ENCODE measurements at regions not wholly inside any gene's neighbourhood (a gene's known extent, or its start where the extent isn't known, plus 50 kb on each side); places are given as distances from the start of the nearest gene placed in this dataset.
"Not testable (repeated sequence)": the region's sequence is repeated elsewhere in the genome, so short reads cannot be mapped to it uniquely, and the experiment has no call there.

- peaks cover 16% of the 10 kb centered on the region for H3K27me3 Mint-ChIP-seq (ENCODE audit: insufficient read depth, unreplicated experiment)
- CTCF ChIA-PET = no interaction called here
- no peaks in the 10 kb centered on the region for H3K36me3 ChIP-seq (ENCODE audit: control insufficient read depth, insufficient read depth, low read length)
- no peak for DNase-seq
- no peaks in the 10 kb centered on the region for H3K4me1 Mint-ChIP-seq (ENCODE audit: low read depth, unreplicated experiment)
- no peaks in the 10 kb centered on the region for H3K9me3 Mint-ChIP-seq (ENCODE audit: unreplicated experiment)
- no peak overlapping the region for H3K4me3 ChIP-seq (ENCODE audit: low read depth, low read length)
- no peak overlapping the region for H3K27ac Mint-ChIP-seq (ENCODE audit: unreplicated experiment)
- H3K36me3 Mint-ChIP-seq (ENCODE audit: insufficient read depth, unreplicated experiment) = no peaks in the 10 kb centered on the region
- H3K9me3 ChIP-seq = no peaks in the 10 kb centered on the region
- no peaks in the 10 kb centered on the region for H3K27me3 ChIP-seq (replicated peaks; ENCODE audit: control insufficient read depth, insufficient read depth, low read length)
- no peak overlapping the region for H3K4me3 Mint-ChIP-seq (ENCODE audit: unreplicated experiment)
- no peak for TF ChIP-seq CTCF (IDR thresholded peaks at IDR 0.05; ENCODE audit: insufficient read depth in 1 of 2, low read depth in 1 of 2, low read length in 1 of 2, severe bottlenecking in 1 of 2, unreplicated experiment in 1 of 2)
- BruUV-seq (replicated peaks) = no TSS peak
- POLR2A ChIA-PET = no interaction called here
- intact Hi-C loops (cut with micrococcal nuclease; ENCODE audit: unreplicated experiment) = no loop called here
- no peaks in the 10 kb centered on the region for H3K4me1 ChIP-seq
Measured at GRCh38 chr5:136563489-136563888, 198.1 kb upstream of the TRPC7 start.

- Histone ChIP-seq H3K27me3 (replicated peaks; ENCODE audit: control insufficient read depth, insufficient read depth, low read length) (no peaks in the 10 kb centered on the region), H3K36me3 (ENCODE audit: control insufficient read depth, insufficient read depth, low read length) (no peaks in the 10 kb centered on the region), H3K4me1 (no peaks in the 10 kb centered on the region), H3K4me3 (ENCODE audit: low read depth, low read length) (no peak overlapping the region), H3K9me3 (no peaks in the 10 kb centered on the region)
- ChIA-PET CTCF (no interaction called here), POLR2A (no interaction called here)
- DNase-seq = no peak
- Mint-ChIP-seq H3K27me3 (ENCODE audit: insufficient read depth, unreplicated experiment) (peaks cover 10% of the 10 kb centered on the region), H3K36me3 (ENCODE audit: insufficient read depth, unreplicated experiment) (no peaks in the 10 kb centered on the region), H3K27ac (ENCODE audit: unreplicated experiment) (no peak overlapping the region), H3K4me3 (ENCODE audit: unreplicated experiment) (no peak overlapping the region), H3K4me1 (ENCODE audit: low read depth, unreplicated experiment) (no peaks in the 10 kb centered on the region), H3K9me3 (ENCODE audit: unreplicated experiment) (peaks cover 3% of the 10 kb centered on the region)
- no TSS peak for BruUV-seq (replicated peaks)
- TF ChIP-seq CTCF (IDR thresholded peaks at IDR 0.05; ENCODE audit: insufficient read depth in 1 of 2, low read depth in 1 of 2, low read length in 1 of 2, severe bottlenecking in 1 of 2, unreplicated experiment in 1 of 2) = no peak
- intact Hi-C loops (cut with micrococcal nuclease; ENCODE audit: unreplicated experiment) = no loop called here
Measured at GRCh38 chr5:136560126-136560525, 194.8 kb upstream of the TRPC7 start.

GRCh38 chr5:136559651-136560050, 194.3 kb upstream of the TRPC7 start:
- H3K4me1 ChIP-seq = no peaks in the 10 kb centered on the region
- no TSS peak for BruUV-seq (replicated peaks)
- Mint-ChIP-seq H3K36me3 (ENCODE audit: insufficient read depth, unreplicated experiment) (no peaks in the 10 kb centered on the region), H3K9me3 (ENCODE audit: unreplicated experiment) (peaks cover 8% of the 10 kb centered on the region), H3K4me3 (ENCODE audit: unreplicated experiment) (no peak overlapping the region), H3K27me3 (ENCODE audit: insufficient read depth, unreplicated experiment) (peaks cover 13% of the 10 kb centered on the region), H3K27ac (ENCODE audit: unreplicated experiment) (no peak overlapping the region), H3K4me1 (ENCODE audit: low read depth, unreplicated experiment) (no peaks in the 10 kb centered on the region)
- no peaks in the 10 kb centered on the region for H3K9me3 ChIP-seq
- no peak for TF ChIP-seq CTCF (IDR thresholded peaks at IDR 0.05; ENCODE audit: insufficient read depth in 1 of 2, low read depth in 1 of 2, low read length in 1 of 2, severe bottlenecking in 1 of 2, unreplicated experiment in 1 of 2)
- POLR2A ChIA-PET = no interaction called here
- CTCF ChIA-PET = no interaction called here
- DNase-seq = no peak
- H3K36me3 ChIP-seq (ENCODE audit: control insufficient read depth, insufficient read depth, low read length) = no peaks in the 10 kb centered on the region
- no peak overlapping the region for H3K4me3 ChIP-seq (ENCODE audit: low read depth, low read length)
- intact Hi-C loops (cut with micrococcal nuclease; ENCODE audit: unreplicated experiment) = no loop called here
- no peaks in the 10 kb centered on the region for H3K27me3 ChIP-seq (replicated peaks; ENCODE audit: control insufficient read depth, insufficient read depth, low read length)

GRCh38 chr5:136547096-136547495, 181.8 kb upstream of the TRPC7 start:
- H3K36me3 ChIP-seq (ENCODE audit: control insufficient read depth, insufficient read depth, low read length); H3K27me3 ChIP-seq (replicated peaks; ENCODE audit: control insufficient read depth, insufficient read depth, low read length); H3K4me1 Mint-ChIP-seq (ENCODE audit: low read depth, unreplicated experiment); H3K4me1 ChIP-seq; H3K4me3 Mint-ChIP-seq (ENCODE audit: unreplicated experiment); H3K27me3 Mint-ChIP-seq (ENCODE audit: insufficient read depth, unreplicated experiment); H3K4me3 ChIP-seq (ENCODE audit: low read depth, low read length); intact Hi-C loops (cut with micrococcal nuclease; ENCODE audit: unreplicated experiment); H3K9me3 ChIP-seq; POLR2A ChIA-PET; DNase-seq; H3K9me3 Mint-ChIP-seq (ENCODE audit: unreplicated experiment); BruUV-seq (replicated peaks); H3K36me3 Mint-ChIP-seq (ENCODE audit: insufficient read depth, unreplicated experiment); CTCF ChIA-PET; H3K27ac Mint-ChIP-seq (ENCODE audit: unreplicated experiment): not testable (repeated sequence)

GRCh38 chr5:136546441-136546840, 181.1 kb upstream of the TRPC7 start:
- intact Hi-C loops (cut with micrococcal nuclease; ENCODE audit: unreplicated experiment); H3K4me3 ChIP-seq (ENCODE audit: low read depth, low read length); H3K4me1 Mint-ChIP-seq (ENCODE audit: low read depth, unreplicated experiment); H3K9me3 Mint-ChIP-seq (ENCODE audit: unreplicated experiment); H3K27me3 ChIP-seq (replicated peaks; ENCODE audit: control insufficient read depth, insufficient read depth, low read length); POLR2A ChIA-PET; H3K27me3 Mint-ChIP-seq (ENCODE audit: insufficient read depth, unreplicated experiment); H3K9me3 ChIP-seq; H3K27ac Mint-ChIP-seq (ENCODE audit: unreplicated experiment); DNase-seq; H3K4me3 Mint-ChIP-seq (ENCODE audit: unreplicated experiment); H3K36me3 ChIP-seq (ENCODE audit: control insufficient read depth, insufficient read depth, low read length); H3K36me3 Mint-ChIP-seq (ENCODE audit: insufficient read depth, unreplicated experiment); H3K4me1 ChIP-seq; BruUV-seq (replicated peaks); CTCF ChIA-PET: not testable (repeated sequence)

Data from Caco-2 (cell line).